ENCODE measurements at regions not wholly inside any gene's neighbourhood (a gene's known extent, or its start where the extent isn't known, plus 50 kb on each side); places are given as distances from the start of the nearest gene placed in this dataset.

DNA sequence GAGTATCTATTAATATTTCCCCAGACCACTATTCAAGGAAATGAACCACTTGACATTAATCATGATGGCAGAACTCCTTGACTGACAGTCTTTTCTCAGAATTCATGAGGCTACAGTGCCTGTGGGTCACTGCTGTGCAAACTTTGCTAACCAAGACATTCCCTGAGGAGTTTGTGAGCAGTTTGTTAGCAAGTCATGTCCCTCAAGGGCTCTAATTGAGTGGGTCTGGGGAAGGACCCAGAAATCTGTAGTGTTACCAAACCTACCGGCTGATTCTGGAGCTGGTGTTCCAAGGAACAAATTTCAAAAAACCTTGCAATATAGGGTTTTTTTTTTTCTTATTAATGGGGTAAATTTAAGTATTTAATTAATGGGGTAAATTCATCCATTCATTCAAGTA, 103.2 kb upstream of the VANGL1 start:
- TF ChIP-seq REST (IDR thresholded peaks at IDR 0.05; ENCODE audit: low read depth) (no peak), EP300 (IDR thresholded peaks at IDR 0.05; ENCODE audit: borderline replicate concordance) (no peak), CREB1 (IDR thresholded peaks at IDR 0.05; ENCODE audit: low read depth) (no peak), RAD21 (IDR thresholded peaks at IDR 0.05; ENCODE audit: low read depth) (no peak), TAF1 (IDR thresholded peaks at IDR 0.05; ENCODE audit: low read depth) (no peak), FOXM1 (IDR thresholded peaks at IDR 0.05; ENCODE audit: borderline replicate concordance, low read depth) (no peak), ZBTB7A (IDR thresholded peaks at IDR 0.05; ENCODE audit: low read depth) (no peak), EGR1 (IDR thresholded peaks at IDR 0.05) (no peak), TEAD4 (IDR thresholded peaks at IDR 0.05) (no peak), NFIC (IDR thresholded peaks at IDR 0.05) (no peak), YY1 (IDR thresholded peaks at IDR 0.05; ENCODE audit: low read depth) (no peak), CEBPB (IDR thresholded peaks at IDR 0.05) (no peak), TCF12 (IDR thresholded peaks at IDR 0.05; ENCODE audit: low read depth) (no peak)
- TF ChIP-seq, protein P1, sequence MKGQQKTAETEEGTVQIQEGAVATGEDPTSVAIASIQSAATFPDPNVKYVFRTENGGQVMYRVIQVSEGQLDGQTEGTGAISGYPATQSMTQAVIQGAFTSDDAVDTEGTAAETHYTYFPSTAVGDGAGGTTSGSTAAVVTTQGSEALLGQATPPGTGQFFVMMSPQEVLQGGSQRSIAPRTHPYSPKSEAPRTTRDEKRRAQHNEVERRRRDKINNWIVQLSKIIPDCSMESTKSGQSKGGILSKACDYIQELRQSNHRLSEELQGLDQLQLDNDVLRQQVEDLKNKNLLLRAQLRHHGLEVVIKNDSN (IDR thresholded peaks at IDR 0.05), result no peak
- TF ChIP-seq, protein P2, sequence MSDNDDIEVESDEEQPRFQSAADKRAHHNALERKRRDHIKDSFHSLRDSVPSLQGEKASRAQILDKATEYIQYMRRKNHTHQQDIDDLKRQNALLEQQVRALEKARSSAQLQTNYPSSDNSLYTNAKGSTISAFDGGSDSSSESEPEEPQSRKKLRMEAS (IDR thresholded peaks at IDR 0.05), result no peak

GRCh38 chr1:115537415-115537814, 104.4 kb upstream of the VANGL1 start:
- TF ChIP-seq NFIC (IDR thresholded peaks at IDR 0.05) (no peak), TAF1 (IDR thresholded peaks at IDR 0.05; ENCODE audit: low read depth) (no peak), CREB1 (IDR thresholded peaks at IDR 0.05; ENCODE audit: low read depth) (no peak), RAD21 (IDR thresholded peaks at IDR 0.05; ENCODE audit: low read depth) (no peak), REST (IDR thresholded peaks at IDR 0.05; ENCODE audit: low read depth) (no peak), ZBTB7A (IDR thresholded peaks at IDR 0.05; ENCODE audit: low read depth) (no peak)

DNA sequence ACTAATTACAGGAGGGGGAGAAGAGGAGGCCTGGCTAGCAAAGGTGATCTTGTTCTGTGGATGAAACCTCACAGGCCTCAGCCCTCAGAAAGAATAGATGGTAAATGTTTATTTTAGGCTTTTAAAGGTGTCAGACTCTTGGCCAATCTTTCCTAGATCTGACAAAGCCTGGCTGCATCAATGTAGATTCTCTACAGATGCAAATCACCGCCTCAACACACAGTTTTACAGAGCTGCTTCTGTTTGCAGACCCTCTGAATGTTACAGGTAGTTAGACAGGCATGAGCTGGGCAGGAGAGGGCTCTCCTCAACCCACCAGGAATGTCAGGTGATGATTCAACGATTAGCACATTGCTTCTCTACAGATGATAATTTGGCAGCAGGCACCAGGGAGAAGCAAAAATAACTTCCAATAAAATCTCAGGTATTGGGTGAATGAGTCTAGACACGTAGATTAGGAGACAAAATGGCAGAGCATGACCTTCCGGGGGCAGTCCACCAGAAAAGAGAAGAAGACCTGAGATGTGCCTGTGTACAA, 105.4 kb upstream of the VANGL1 start:
- TF ChIP-seq, protein P1 (IDR thresholded peaks at IDR 0.05), result no peak
- TF ChIP-seq, protein P2 (IDR thresholded peaks at IDR 0.05), result no peak
- TF ChIP-seq RAD21 (IDR thresholded peaks at IDR 0.05; ENCODE audit: low read depth) (no peak), REST (IDR thresholded peaks at IDR 0.05; ENCODE audit: low read depth) (no peak), CEBPB (IDR thresholded peaks at IDR 0.05) (no peak), CREB1 (IDR thresholded peaks at IDR 0.05; ENCODE audit: low read depth) (no peak), NFIC (IDR thresholded peaks at IDR 0.05) (no peak), TCF12 (IDR thresholded peaks at IDR 0.05; ENCODE audit: low read depth) (no peak), YY1 (IDR thresholded peaks at IDR 0.05; ENCODE audit: low read depth) (no peak), TAF1 (IDR thresholded peaks at IDR 0.05; ENCODE audit: low read depth) (no peak), TEAD4 (IDR thresholded peaks at IDR 0.05) (no peak), EGR1 (IDR thresholded peaks at IDR 0.05) (no peak), FOXM1 (IDR thresholded peaks at IDR 0.05; ENCODE audit: borderline replicate concordance, low read depth) (no peak), EP300 (IDR thresholded peaks at IDR 0.05; ENCODE audit: borderline replicate concordance) (no peak), ZBTB7A (IDR thresholded peaks at IDR 0.05; ENCODE audit: low read depth) (no peak)

DNA sequence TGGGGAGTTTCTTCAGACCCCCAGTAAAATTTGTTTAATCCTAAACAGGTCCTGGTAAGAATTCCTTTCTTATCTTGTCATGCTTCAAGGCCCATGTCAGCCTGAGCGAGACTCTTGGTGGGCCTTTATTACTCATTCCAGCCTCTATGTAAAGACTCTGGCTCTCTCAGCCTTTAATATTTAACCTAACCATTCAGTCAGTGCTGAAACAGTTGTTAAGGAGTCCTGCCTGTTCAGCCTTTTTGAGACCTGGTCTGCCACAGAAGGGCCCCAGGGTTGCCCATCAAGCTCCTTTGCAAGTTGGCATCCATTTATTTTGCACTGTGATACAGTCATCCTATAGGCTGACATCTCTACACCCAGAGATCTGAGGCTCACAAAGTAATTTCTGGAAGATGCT, 107.7 kb upstream of the VANGL1 start:
- no peak for TF ChIP-seq EGR1 (IDR thresholded peaks at IDR 0.05)
- no peak for TF ChIP-seq REST (IDR thresholded peaks at IDR 0.05; ENCODE audit: low read depth)
